GM12878 (cell line): ENCODE measurements at regions not wholly inside any gene's neighbourhood (a gene's known extent, or its start where the extent isn't known, plus 50 kb on each side); places are given as distances from the start of the nearest gene placed in this dataset.

Experiments used
- ATAC-seq: fragments of 200-7000 bp; cut with Tn5 transposase; 3 replicates; pipeline ENCODE4 v1.9.1; 2020; ENCODE audit warnings: mild to moderate bottlenecking, moderate library complexity
- BruUV-seq: library from RNA; stranded (reverse); fragments of 400-500 nt; replicated peaks from 2 replicates; lab custom pipeline; 2021; lab: Mats Ljungman, UMichigan
- CTCF ChIA-PET: fragments of 300-600 bp; sonication (Branson Sonifier 250); formaldehyde crosslinking; extraction: SDS; loops from one replicate; lab custom pipeline; 2021; ENCODE audit warnings: inconsistent platforms; lab: Yijun Ruan, JAX
- POLR2A ChIA-PET: fragments of 350-600 bp; formaldehyde crosslinking; extraction: SDS; loops from one replicate; lab custom pipeline; 2021; ENCODE audit warnings: inconsistent platforms; lab: Charles Lee
- RAD21 ChIA-PET: fragments of 300-600 bp; sonication (Branson Sonifier 250); formaldehyde crosslinking; loops from one replicate; lab custom pipeline; 2023; ENCODE audit warnings: antibody characterized with exemption; ENCODE audit not compliant: unreplicated experiment; lab: Charles Lee
- SMC1A ChIA-PET: fragments of 300-600 bp; sonication (Branson Sonifier 250); formaldehyde crosslinking; loops from one replicate; lab custom pipeline; 2023; ENCODE audit not compliant: unreplicated experiment, uncharacterized antibody; lab: Charles Lee
- DNase-seq: peaks from one replicate; pipeline ENCODE4 v3.0.0-alpha.2; 2011; ENCODE audit warnings: low read depth, low spot score
- FAIRE-seq: peaks from 3 replicates; lab custom pipeline; 2011; peaks lifted over from hg19 to GRCh38; lab: Jason Lieb, UNC
- H2AFZ ChIP-seq: 2 replicates; pipeline ENCODE4 v1.6.0; 2011; ENCODE audit warnings: low read depth, low read length, control low read depth; ENCODE audit not compliant: control insufficient read depth
- H3K27ac ChIP-seq: 2 replicates; pipeline ENCODE4 v1.5.1; 2011; ENCODE audit warnings: control low read depth; ENCODE audit not compliant: control insufficient read depth, insufficient read depth
- H3K27me3 ChIP-seq, 2 experiments: replicated peaks in 1 of 2; 2 replicates each; pipeline versions ENCODE4 v1.6.0 to v1.6.1; 2011; ENCODE audit warnings: low read length in 1 of 2; ENCODE audit not compliant: control insufficient read depth in 2 of 2, insufficient read depth in 2 of 2
- H3K36me3 ChIP-seq, 2 experiments: 2 replicates each; pipeline ENCODE4 v1.5.1; 2011; ENCODE audit warnings: low read length in 1 of 2; ENCODE audit not compliant: control insufficient read depth in 2 of 2, insufficient read depth in 2 of 2
- H3K4me1 ChIP-seq: 2 replicates; pipeline ENCODE4 v1.6.1; 2011; ENCODE audit warnings: mild to moderate bottlenecking, low read length, moderate library complexity, mixed read lengths; ENCODE audit not compliant: control insufficient read depth, insufficient read depth
- H3K4me2 ChIP-seq: 2 replicates; pipeline ENCODE4 v1.6.0; 2011; ENCODE audit warnings: control low read depth; ENCODE audit not compliant: control insufficient read depth, insufficient read depth
- H3K4me3 ChIP-seq: fragments of 200-600 bp; sonication (generic); 2 replicates; pipeline ENCODE4 v1.5.1; 2016
- H3K79me2 ChIP-seq: 2 replicates; pipeline ENCODE4 v1.6.0; 2011; ENCODE audit warnings: low read length; ENCODE audit not compliant: control insufficient read depth, insufficient read depth
- H3K9ac ChIP-seq: 2 replicates; pipeline ENCODE4 v1.8.0; 2011; ENCODE audit warnings: low read length, control low read depth, mixed read lengths; ENCODE audit not compliant: control insufficient read depth, insufficient read depth
- H3K9me3 ChIP-seq: replicated peaks from 3 replicates; pipeline ENCODE4 v1.5.1; 2011; ENCODE audit warnings: mild to moderate bottlenecking, low read length; ENCODE audit not compliant: control insufficient read depth, insufficient read depth
- H4K20me1 ChIP-seq: 2 replicates; pipeline ENCODE4 v1.6.0; 2011; ENCODE audit not compliant: control insufficient read depth, insufficient read depth
- ATF7 ChIP-seq: fragments of 450-650 bp; IDR thresholded peaks from 2 replicates; pipeline ENCODE4 v1.6.1; 2016; ENCODE audit warnings: low read depth, mild to moderate bottlenecking
- CHD4 ChIP-seq: fragments of 200-600 bp; sonication (generic); IDR thresholded peaks from 2 replicates; pipeline ENCODE4 v1.6.1; 2016; ENCODE audit warnings: mild to moderate bottlenecking
- DPF2 ChIP-seq: fragments of 450-650 bp; IDR thresholded peaks from 2 replicates; pipeline ENCODE4 v1.6.1; 2017; ENCODE audit warnings: mild to moderate bottlenecking
- EGR1 ChIP-seq, 2 experiments: IDR thresholded peaks; 1 replicate in 1 of 2; 2 replicates in 1 of 2; pipeline ENCODE4 v1.6.1; 2011 to 2012; ENCODE audit warnings: low read depth in 2 of 2, low read length in 2 of 2, borderline replicate concordance in 1 of 2, mild to moderate bottlenecking in 1 of 2, moderate library complexity in 1 of 2
- FOS ChIP-seq: IDR thresholded peaks from 3 replicates; pipeline ENCODE4 v1.6.1; 2011; ENCODE audit warnings: borderline replicate concordance; ENCODE audit not compliant: insufficient read length; ENCODE audit errors: extremely low read depth
- GABPA ChIP-seq: IDR thresholded peaks from 2 replicates; pipeline ENCODE4 v1.6.1; 2014; ENCODE audit warnings: antibody characterized with exemption, low read depth, mild to moderate bottlenecking, inconsistent platforms
- NR2F1 ChIP-seq: fragments of 450-650 bp; conservative IDR thresholded peaks from 2 replicates; pipeline ENCODE4 v1.6.1; 2017; ENCODE audit warnings: mild to moderate bottlenecking
- RAD21 ChIP-seq: IDR thresholded peaks from 2 replicates; pipeline ENCODE4 v1.6.1; 2011; ENCODE audit warnings: mild to moderate bottlenecking, low read depth, low read length, moderate library complexity; ENCODE audit not compliant: insufficient read depth
- SMARCA5 ChIP-seq: fragments of 450-650 bp; IDR thresholded peaks from 2 replicates; pipeline ENCODE4 v1.6.1; 2017; ENCODE audit warnings: mild to moderate bottlenecking
- ZNF274 ChIP-seq: IDR thresholded peaks from one replicate; pipeline ENCODE4 v1.8.0; 2011; ENCODE audit not compliant: insufficient read length, insufficient read depth
- ZZZ3 ChIP-seq: IDR thresholded peaks from 2 replicates; pipeline ENCODE4 v1.6.1; 2011; ENCODE audit warnings: low read depth; ENCODE audit not compliant: control insufficient read depth, insufficient read length
- WGBS: methylation state at CpG from one replicate; pipeline ENCODE4 v1.1.6; 2016; ENCODE audit warnings: low lambda C conversion rate; ENCODE audit not compliant: insufficient replicate concordance, insufficient coverage; ENCODE audit errors: missing lambda C conversion rate; 5-methylcytosine and 5-hydroxymethylcytosine counted together
- in situ Hi-C: fragments of 300-500 bp; cut with MboI; formaldehyde crosslinking; loops from 9 replicates; pipeline ENCODE4 v1.14.3; 2018; ENCODE audit warnings: mixed read lengths
- intact Hi-C: fragments of 100-400 bp; cut with micrococcal nuclease; formaldehyde crosslinking; loops from one replicate; pipeline ENCODE4 v1.14.2; 2022; ENCODE audit not compliant: unreplicated experiment
- TF ChIP-seq, protein P1 (sequence below): fragments of 150-350 bp; IDR thresholded peaks from 2 replicates; pipeline ENCODE4 v1.6.1; 2016; ENCODE audit warnings: low read depth, low read length
- TF ChIP-seq, protein P2 (sequence below): fragments of 450-650 bp; IDR thresholded peaks from 2 replicates; pipeline ENCODE4 v1.6.1; 2017; ENCODE audit warnings: mild to moderate bottlenecking
- TF ChIP-seq, protein P3 (sequence below): fragments of 450-650 bp; formaldehyde crosslinking; IDR thresholded peaks from 2 replicates; pipeline ENCODE4 v1.4.0; 2020; ENCODE audit warnings: mild to moderate bottlenecking, moderate library complexity

DNA sequence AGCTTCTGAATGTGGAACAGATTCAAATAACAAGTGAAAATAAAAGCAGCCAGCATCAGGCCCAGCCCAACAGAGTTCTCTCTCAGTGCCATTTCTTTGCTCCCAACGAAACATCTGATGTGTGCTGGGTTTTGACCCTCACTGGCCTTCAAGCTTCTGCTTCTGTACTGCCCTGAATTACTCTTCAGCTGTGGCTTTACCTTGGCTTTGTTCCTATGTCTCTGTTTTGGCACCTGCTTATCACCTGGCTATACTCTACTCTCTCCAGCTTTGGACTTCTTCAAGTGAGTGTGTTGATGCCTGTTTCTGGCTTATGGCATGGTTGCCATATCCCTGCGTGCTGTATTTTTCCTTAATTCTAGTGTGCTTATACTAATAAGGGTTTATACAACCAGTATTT lies 768.3 kb downstream of the SORCS1 start:
- POLR2A ChIA-PET = no interaction called here
- Histone ChIP-seq H3K36me3 (no peaks in the 10 kb centered on the region), H3K4me2 (no peak overlapping the region), H3K79me2 (no peaks in the 10 kb centered on the region), H3K27ac (no peak overlapping the region), H3K9me3 (no peaks in the 10 kb centered on the region), H3K27me3 (no peaks in the 10 kb centered on the region), H3K4me3 (no peak overlapping the region), H4K20me1 (no peaks in the 10 kb centered on the region), H3K9ac (no peak overlapping the region), H2AFZ (no peak overlapping the region), H3K4me1 (no peaks in the 10 kb centered on the region)
- SMC1A ChIA-PET = interaction anchor here (0.6 to 1.0 kb wide), 2 partner anchors 16 to 175 kb away, joined by 3 to 4 read pairs; no protein-coding TSS in a partner anchor
- RAD21 ChIA-PET = no interaction called here
- no TSS peak for BruUV-seq
- ATAC-seq (peak; percentile 44), DNase-seq (no peak), FAIRE-seq (no peak)
- intact Hi-C loops = no loop called here
- TF ChIP-seq SMARCA5 (no peak), ZNF274 (no peak), ATF7 (no peak), NR2F1 (no peak), GABPA (no peak), ZZZ3 (no peak), RAD21 (no peak), DPF2 (no peak), CHD4 (no peak), EGR1 (IDR thresholded peaks at IDR 0.05; ENCODE audit: borderline replicate concordance in 1 of 2, low read depth in 2 of 2, low read length in 2 of 2) (no peak), FOS (no peak)
- TF ChIP-seq, protein P1, sequence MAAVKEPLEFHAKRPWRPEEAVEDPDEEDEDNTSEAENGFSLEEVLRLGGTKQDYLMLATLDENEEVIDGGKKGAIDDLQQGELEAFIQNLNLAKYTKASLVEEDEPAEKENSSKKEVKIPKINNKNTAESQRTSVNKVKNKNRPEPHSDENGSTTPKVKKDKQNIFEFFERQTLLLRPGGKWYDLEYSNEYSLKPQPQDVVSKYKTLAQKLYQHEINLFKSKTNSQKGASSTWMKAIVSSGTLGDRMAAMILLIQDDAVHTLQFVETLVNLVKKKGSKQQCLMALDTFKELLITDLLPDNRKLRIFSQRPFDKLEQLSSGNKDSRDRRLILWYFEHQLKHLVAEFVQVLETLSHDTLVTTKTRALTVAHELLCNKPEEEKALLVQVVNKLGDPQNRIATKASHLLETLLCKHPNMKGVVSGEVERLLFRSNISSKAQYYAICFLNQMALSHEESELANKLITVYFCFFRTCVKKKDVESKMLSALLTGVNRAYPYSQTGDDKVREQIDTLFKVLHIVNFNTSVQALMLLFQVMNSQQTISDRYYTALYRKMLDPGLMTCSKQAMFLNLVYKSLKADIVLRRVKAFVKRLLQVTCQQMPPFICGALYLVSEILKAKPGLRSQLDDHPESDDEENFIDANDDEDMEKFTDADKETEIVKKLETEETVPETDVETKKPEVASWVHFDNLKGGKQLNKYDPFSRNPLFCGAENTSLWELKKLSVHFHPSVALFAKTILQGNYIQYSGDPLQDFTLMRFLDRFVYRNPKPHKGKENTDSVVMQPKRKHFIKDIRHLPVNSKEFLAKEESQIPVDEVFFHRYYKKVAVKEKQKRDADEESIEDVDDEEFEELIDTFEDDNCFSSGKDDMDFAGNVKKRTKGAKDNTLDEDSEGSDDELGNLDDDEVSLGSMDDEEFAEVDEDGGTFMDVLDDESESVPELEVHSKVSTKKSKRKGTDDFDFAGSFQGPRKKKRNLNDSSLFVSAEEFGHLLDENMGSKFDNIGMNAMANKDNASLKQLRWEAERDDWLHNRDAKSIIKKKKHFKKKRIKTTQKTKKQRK = no peak
- TF ChIP-seq, protein P2, sequence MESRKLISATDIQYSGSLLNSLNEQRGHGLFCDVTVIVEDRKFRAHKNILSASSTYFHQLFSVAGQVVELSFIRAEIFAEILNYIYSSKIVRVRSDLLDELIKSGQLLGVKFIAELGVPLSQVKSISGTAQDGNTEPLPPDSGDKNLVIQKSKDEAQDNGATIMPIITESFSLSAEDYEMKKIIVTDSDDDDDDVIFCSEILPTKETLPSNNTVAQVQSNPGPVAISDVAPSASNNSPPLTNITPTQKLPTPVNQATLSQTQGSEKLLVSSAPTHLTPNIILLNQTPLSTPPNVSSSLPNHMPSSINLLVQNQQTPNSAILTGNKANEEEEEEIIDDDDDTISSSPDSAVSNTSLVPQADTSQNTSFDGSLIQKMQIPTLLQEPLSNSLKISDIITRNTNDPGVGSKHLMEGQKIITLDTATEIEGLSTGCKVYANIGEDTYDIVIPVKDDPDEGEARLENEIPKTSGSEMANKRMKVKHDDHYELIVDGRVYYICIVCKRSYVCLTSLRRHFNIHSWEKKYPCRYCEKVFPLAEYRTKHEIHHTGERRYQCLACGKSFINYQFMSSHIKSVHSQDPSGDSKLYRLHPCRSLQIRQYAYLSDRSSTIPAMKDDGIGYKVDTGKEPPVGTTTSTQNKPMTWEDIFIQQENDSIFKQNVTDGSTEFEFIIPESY = no peak
- TF ChIP-seq, protein P3, sequence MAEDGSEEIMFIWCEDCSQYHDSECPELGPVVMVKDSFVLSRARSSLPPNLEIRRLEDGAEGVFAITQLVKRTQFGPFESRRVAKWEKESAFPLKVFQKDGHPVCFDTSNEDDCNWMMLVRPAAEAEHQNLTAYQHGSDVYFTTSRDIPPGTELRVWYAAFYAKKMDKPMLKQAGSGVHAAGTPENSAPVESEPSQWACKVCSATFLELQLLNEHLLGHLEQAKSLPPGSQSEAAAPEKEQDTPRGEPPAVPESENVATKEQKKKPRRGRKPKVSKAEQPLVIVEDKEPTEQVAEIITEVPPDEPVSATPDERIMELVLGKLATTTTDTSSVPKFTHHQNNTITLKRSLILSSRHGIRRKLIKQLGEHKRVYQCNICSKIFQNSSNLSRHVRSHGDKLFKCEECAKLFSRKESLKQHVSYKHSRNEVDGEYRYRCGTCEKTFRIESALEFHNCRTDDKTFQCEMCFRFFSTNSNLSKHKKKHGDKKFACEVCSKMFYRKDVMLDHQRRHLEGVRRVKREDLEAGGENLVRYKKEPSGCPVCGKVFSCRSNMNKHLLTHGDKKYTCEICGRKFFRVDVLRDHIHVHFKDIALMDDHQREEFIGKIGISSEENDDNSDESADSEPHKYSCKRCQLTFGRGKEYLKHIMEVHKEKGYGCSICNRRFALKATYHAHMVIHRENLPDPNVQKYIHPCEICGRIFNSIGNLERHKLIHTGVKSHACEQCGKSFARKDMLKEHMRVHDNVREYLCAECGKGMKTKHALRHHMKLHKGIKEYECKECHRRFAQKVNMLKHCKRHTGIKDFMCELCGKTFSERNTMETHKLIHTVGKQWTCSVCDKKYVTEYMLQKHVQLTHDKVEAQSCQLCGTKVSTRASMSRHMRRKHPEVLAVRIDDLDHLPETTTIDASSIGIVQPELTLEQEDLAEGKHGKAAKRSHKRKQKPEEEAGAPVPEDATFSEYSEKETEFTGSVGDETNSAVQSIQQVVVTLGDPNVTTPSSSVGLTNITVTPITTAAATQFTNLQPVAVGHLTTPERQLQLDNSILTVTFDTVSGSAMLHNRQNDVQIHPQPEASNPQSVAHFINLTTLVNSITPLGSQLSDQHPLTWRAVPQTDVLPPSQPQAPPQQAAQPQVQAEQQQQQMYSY = no peak
- CTCF ChIA-PET = no interaction called here
- 0% methylated on average over 2 of the region's 2 CpGs for WGBS
- in situ Hi-C loops = no loop called here
